NCI-H460 (cell line): ENCODE measurements at regions not wholly inside any gene's neighbourhood (a gene's known extent, or its start where the extent isn't known, plus 50 kb on each side); places are given as distances from the start of the nearest gene placed in this dataset.
"Not testable (repeated sequence)": the region's sequence is repeated elsewhere in the genome, so short reads cannot be mapped to it uniquely, and the experiment has no call there.

Source experiments
- DNase-seq: peaks from one replicate; pipeline ENCODE4 v3.0.0-alpha.2; 2016; ENCODE audit warnings: low read depth; ENCODE audit errors: extremely low read depth

GRCh38 chr13:80857321-80857720 is 516.4 kb upstream of the SPRY2 start:
- no peak for DNase-seq

GRCh38 chr13:80850771-80851170 is 509.8 kb upstream of the SPRY2 start:
- no peak for DNase-seq

GRCh38 chr13:80844164-80844563 is 503.2 kb upstream of the SPRY2 start:
- no peak for DNase-seq

- DNase-seq, result no peak
Measured at GRCh38 chr13:80841414-80841813, 500.5 kb upstream of the SPRY2 start.

GRCh38 chr13:80840316-80840976 is 499.5 kb upstream of the SPRY2 start:
- no peak for DNase-seq

GRCh38 chr13:80835902-80836301 is 495.0 kb upstream of the SPRY2 start:
- no peak for DNase-seq

- DNase-seq, result no peak
Measured at GRCh38 chr13:80830431-80830830, 489.5 kb upstream of the SPRY2 start.

- no peak for DNase-seq
Measured at GRCh38 chr13:80828759-80829158, 487.8 kb upstream of the SPRY2 start.

- no peak for DNase-seq
Measured at GRCh38 chr13:80825276-80825675, 484.4 kb upstream of the SPRY2 start.

- DNase-seq, result no peak
Measured at GRCh38 chr13:80824229-80824628, 483.3 kb upstream of the SPRY2 start.

- no peak for DNase-seq
Measured at GRCh38 chr13:80823472-80823871, 482.5 kb upstream of the SPRY2 start.

GRCh38 chr13:80821466-80821865 is 480.5 kb upstream of the SPRY2 start:
- DNase-seq, result no peak

- DNase-seq, result no peak
Measured at GRCh38 chr13:80817979-80818378, 477.1 kb upstream of the SPRY2 start.

- no peak for DNase-seq
Measured at GRCh38 chr13:80814541-80814940, 473.6 kb upstream of the SPRY2 start.

- DNase-seq, result not testable (repeated sequence)
Measured at GRCh38 chr13:80810294-80810693, 469.4 kb upstream of the SPRY2 start.

- no peak for DNase-seq
Measured at GRCh38 chr13:80802946-80803345, 462.0 kb upstream of the SPRY2 start.

GRCh38 chr13:80798576-80799133 is 457.7 kb upstream of the SPRY2 start:
- DNase-seq, result no peak

GRCh38 chr13:80787604-80788003 is 446.7 kb upstream of the SPRY2 start:
- DNase-seq, result no peak

- no peak for DNase-seq
Measured at GRCh38 chr13:80783926-80784565, 443.1 kb upstream of the SPRY2 start.

- DNase-seq, result no peak
Measured at GRCh38 chr13:80782441-80782840, 441.5 kb upstream of the SPRY2 start.

GRCh38 chr13:80778297-80778696 is 437.4 kb upstream of the SPRY2 start:
- no peak for DNase-seq

- DNase-seq, result no peak
Measured at GRCh38 chr13:80757694-80758093, 416.8 kb upstream of the SPRY2 start.
